ENCODE measurements at regions not wholly inside any gene's neighbourhood (a gene's known extent, or its start where the extent isn't known, plus 50 kb on each side); places are given as distances from the start of the nearest gene placed in this dataset.

GRCh38 chr10:8923096-8923495 lies 868.6 kb downstream of the GATA3 start:
- Histone ChIP-seq H2AK9ac (replicated peaks; ENCODE audit: low read depth, low read length, poor library complexity) (no peak overlapping the region), H2AK5ac (ENCODE audit: low read depth, low read length) (no peak overlapping the region), H4K91ac (ENCODE audit: insufficient read depth, low read depth, low read length) (no peak overlapping the region), H3K4me3 (ENCODE audit: insufficient read depth, low read depth, low read length) (no peak overlapping the region), H3K4me1 (ENCODE audit: control insufficient read depth, insufficient read depth, low read length) (no peaks in the 10 kb centered on the region), H2BK20ac (ENCODE audit: low read depth, low read length) (no peak overlapping the region), H3K9me1 (ENCODE audit: insufficient read depth, low read length) (no peaks in the 10 kb centered on the region), H2BK15ac (ENCODE audit: low read depth, low read length) (no peak overlapping the region), H3K4ac (ENCODE audit: low read depth, low read length) (no peak overlapping the region), H3K27me3 (ENCODE audit: control insufficient read depth, insufficient read depth, low read length) (no peaks in the 10 kb centered on the region), H3K9me3 (ENCODE audit: control insufficient read depth, insufficient read depth, low read length) (peaks cover 3% of the 10 kb centered on the region; the same call in 1 of the 2 replicates), H2BK5ac (ENCODE audit: low read depth, low read length, poor library complexity, severe bottlenecking) (no peak overlapping the region), H3K23ac (ENCODE audit: low read depth, low read length) (no peak overlapping the region), H4K8ac (ENCODE audit: low read depth in 2 of 2, low read length in 2 of 2) (no peak overlapping the region), H3K56ac (ENCODE audit: extremely low read depth, insufficient read depth, low read length) (no peak overlapping the region), H3K27ac (ENCODE audit: insufficient read depth, low read length) (no peak overlapping the region), H3K14ac (replicated peaks; ENCODE audit: low read depth, low read length) (no peak overlapping the region), H2BK120ac (ENCODE audit: low read depth, low read length) (no peak overlapping the region), H2AFZ (replicated peaks; ENCODE audit: low read length, poor library complexity) (no peak overlapping the region), H3K36me3 (ENCODE audit: control insufficient read depth, insufficient read depth, low read length) (no peaks in the 10 kb centered on the region), H3K9ac (ENCODE audit: low read depth, low read length) (no peak overlapping the region), H4K20me1 (ENCODE audit: insufficient read depth, low read length) (no peaks in the 10 kb centered on the region), H3K79me1 (ENCODE audit: low read depth in 1 of 2, low read length in 2 of 2) (no peaks in the 10 kb centered on the region), H3K18ac (ENCODE audit: low read depth, low read length) (no peak overlapping the region), H4K5ac (ENCODE audit: low read depth, low read length) (no peak overlapping the region), H3K4me2 (ENCODE audit: low read depth, low read length) (no peak overlapping the region)
- CTCF ChIA-PET, result no interaction called here
- BruUV-seq (replicated peaks), result no TSS peak
- no peak for TF ChIP-seq RAD21 (IDR thresholded peaks at IDR 0.05; ENCODE audit: low read length)
- no peak for TF ChIP-seq ELK1 (IDR thresholded peaks at IDR 0.05; ENCODE audit: borderline replicate concordance, low read depth, low read length)
- TF ChIP-seq MAZ (IDR thresholded peaks at IDR 0.05; ENCODE audit: borderline replicate concordance, low read depth, low read length), result no peak
- TF ChIP-seq SMC3 (IDR thresholded peaks at IDR 0.05; ENCODE audit: low read depth, low read length), result no peak
- TF ChIP-seq POLR2A (IDR thresholded peaks at IDR 0.05; ENCODE audit: low read depth, low read length), result no peak
- TF ChIP-seq MAFK (IDR thresholded peaks at IDR 0.05; ENCODE audit: low read depth, low read length), result no peak
- TF ChIP-seq CHD1 (IDR thresholded peaks at IDR 0.05; ENCODE audit: low read depth, low read length), result no peak
- no peak for TF ChIP-seq MXI1 (IDR thresholded peaks at IDR 0.05; ENCODE audit: borderline replicate concordance, low read depth, low read length)
- no peak for TF ChIP-seq CTCF (conservative IDR thresholded peaks at IDR 0.05; ENCODE audit: low read depth, low read length)
- no peak for TF ChIP-seq BHLHE40 (IDR thresholded peaks at IDR 0.05; ENCODE audit: low read depth, low read length)
- no peak for TF ChIP-seq NFE2L2 (IDR thresholded peaks at IDR 0.05; ENCODE audit: low read depth, low read length)
- TF ChIP-seq RCOR1 (IDR thresholded peaks at IDR 0.05; ENCODE audit: insufficient replicate concordance, low read length), result no peak
- no peak for TF ChIP-seq RFX5 (IDR thresholded peaks at IDR 0.05; ENCODE audit: low read depth, low read length)
- no peak for TF ChIP-seq CEBPB (IDR thresholded peaks at IDR 0.05; ENCODE audit: low read depth, low read length)
- intact Hi-C loops (cut with micrococcal nuclease), result no loop called here
- DNase-seq (no peak), ATAC-seq (ENCODE audit: low read depth) (no peak)
- WGBS, 2 experiments (ENCODE audit: extremely low coverage in 2 of 2, insufficient read length in 1 of 2), result no CpG with 5 or more reads among the region's 1 CpG
- in situ Hi-C loops (cut with MboI; ENCODE audit: low sequenced_read_pairs), result no loop called here
- POLR2A ChIA-PET (ENCODE audit: unreplicated experiment), result interaction anchor here (0.7 kb wide), 1 partner anchor 455 kb away, joined by 8 read pairs; no protein-coding TSS in a partner anchor
- dilution Hi-C loops (cut with HindIII; ENCODE audit: low sequenced_read_pairs, unreplicated experiment), result no loop called here

Data from IMR-90 (cell line).